Ramos (cell line): ENCODE measurements at regions not wholly inside any gene's neighbourhood (a gene's known extent, or its start where the extent isn't known, plus 50 kb on each side); places are given as distances from the start of the nearest gene placed in this dataset.

Experiments
- in situ Hi-C: fragments of 300-500 bp; cut with MboI; formaldehyde crosslinking; loops from one replicate; pipeline ENCODE4 v1.14.3; 2022; ENCODE audit warnings: low sequenced_read_pairs; ENCODE audit not compliant: unreplicated experiment

GRCh38 chr3:15942462-15942861 is 144.7 kb upstream of the ANKRD28 start:
- in situ Hi-C loops: no loop called here

- in situ Hi-C loops: no loop called here
These were observed 145.2 kb upstream of the ANKRD28 start for GRCh38 chr3:15942936-15943335.

- in situ Hi-C loops: no loop called here
These were observed 150.6 kb upstream of the ANKRD28 start for GRCh38 chr3:15948388-15948787.

GRCh38 chr3:15952543-15953175 is 154.9 kb upstream of the ANKRD28 start:
- in situ Hi-C loops: no loop called here

- in situ Hi-C loops: no loop called here
These were observed 156.1 kb upstream of the ANKRD28 start for GRCh38 chr3:15953841-15954240.

- in situ Hi-C loops: no loop called here
These were observed 158.2 kb upstream of the ANKRD28 start for GRCh38 chr3:15955968-15956367.

- in situ Hi-C loops: no loop called here
These were observed 161.1 kb upstream of the ANKRD28 start for GRCh38 chr3:15958692-15959433.

- in situ Hi-C loops: no loop called here
These were observed 161.6 kb upstream of the ANKRD28 start for GRCh38 chr3:15959434-15959811.

GRCh38 chr3:15964605-15965442 is 167.0 kb upstream of the ANKRD28 start:
- in situ Hi-C loops: no loop called here

GRCh38 chr3:15967577-15967976 is 169.8 kb upstream of the ANKRD28 start:
- in situ Hi-C loops: no loop called here

GRCh38 chr3:15969874-15970640 is 172.3 kb upstream of the ANKRD28 start:
- in situ Hi-C loops: no loop called here

GRCh38 chr3:15973414-15973813 is 175.6 kb upstream of the ANKRD28 start:
- in situ Hi-C loops: no loop called here

GRCh38 chr3:15973940-15974339 is 176.2 kb upstream of the ANKRD28 start:
- in situ Hi-C loops: no loop called here

GRCh38 chr3:15974647-15975046 is 176.9 kb upstream of the ANKRD28 start:
- in situ Hi-C loops: no loop called here

- in situ Hi-C loops: no loop called here
These were observed 178.7 kb upstream of the ANKRD28 start for GRCh38 chr3:15976524-15976923.

GRCh38 chr3:15977090-15977489 is 179.3 kb upstream of the ANKRD28 start:
- in situ Hi-C loops: no loop called here

GRCh38 chr3:15977598-15978232 is 179.9 kb upstream of the ANKRD28 start:
- in situ Hi-C loops: no loop called here

- in situ Hi-C loops: no loop called here
These were observed 181.0 kb upstream of the ANKRD28 start for GRCh38 chr3:15978801-15979200.

GRCh38 chr3:15979495-15979894 is 181.7 kb upstream of the ANKRD28 start:
- in situ Hi-C loops: no loop called here

GRCh38 chr3:15979900-15980299 is 182.1 kb upstream of the ANKRD28 start:
- in situ Hi-C loops: no loop called here
